Right lobe of liver (tissue), 6 donors: ENCODE measurements at regions not wholly inside any gene's neighbourhood (a gene's known extent, or its start where the extent isn't known, plus 50 kb on each side); places are given as distances from the start of the nearest gene placed in this dataset.
"Not testable (repeated sequence)": the region's sequence is repeated elsewhere in the genome, so short reads cannot be mapped to it uniquely, and the experiment has no call there.

ENCODE experiments used
- ATAC-seq, 4 donors: fragments of 200-7000 bp; cut with Tn5 transposase; one replicate each; pipeline ENCODE4 v1.9.1; 2020; ENCODE audit warnings: mild to moderate bottlenecking in 4 of 4, moderate library complexity in 4 of 4
- DNase-seq, 3 donors: peaks; one replicate each; pipeline ENCODE4 v3.0.0-alpha.2; 2020
- H3K27ac ChIP-seq, 3 donors: fragments of 200-600 bp; one replicate each; pipeline ENCODE4 v1.8.0; 2022
- H3K27me3 ChIP-seq, 2 donors: fragments of 200-600 bp; one replicate each; pipeline ENCODE4 v1.8.0; 2022
- H3K36me3 ChIP-seq, 4 donors: fragments of 200-600 bp; sonication (generic) in 1 of 4; one replicate each; pipeline versions ENCODE4 v1.5.1 to v1.8.0; 2017 to 2022; ENCODE audit warnings: control low read depth in 1 of 4
- H3K4me1 ChIP-seq, 4 donors: fragments of 200-600 bp; sonication (generic) in 1 of 4; one replicate each; pipeline versions ENCODE4 v1.5.1 to v1.8.0; 2017 to 2022; ENCODE audit warnings: control low read depth in 1 of 4
- H3K4me3 ChIP-seq, 3 donors: fragments of 200-600 bp; one replicate each; pipeline ENCODE4 v1.8.0; 2022
- H3K9me3 ChIP-seq, 4 donors: fragments of 200-600 bp; sonication (generic) in 1 of 4; one replicate each; pipeline versions ENCODE4 v1.5.1 to v1.8.0; 2017 to 2022; ENCODE audit warnings: control low read depth in 1 of 4
- WGBS: methylation state at CpG from one replicate; pipeline ENCODE4 v1.1.6; 2018; ENCODE audit warnings: low coverage, low lambda C conversion rate; ENCODE audit not compliant: insufficient coverage; ENCODE audit errors: missing lambda C conversion rate; 5-methylcytosine and 5-hydroxymethylcytosine counted together
- intact Hi-C, 2 donors: fragments of 100-400 bp; cut with DNase I; formaldehyde crosslinking; loops; one replicate each; pipeline versions ENCODE4 v1.11.2 to v1.14.1; 2022
- donor health status: DM: no; HTN: yes; CAD: no.
- donor health status: DM: no; HTN: no; CAD: no.
- donor health status: DM: no; HTN: no; CAD: no.
- donor health status: DM: no; HTN: yes; CAD: no.
- donor health status: DM: no; HTN: yes; CAD: no.

DNA sequence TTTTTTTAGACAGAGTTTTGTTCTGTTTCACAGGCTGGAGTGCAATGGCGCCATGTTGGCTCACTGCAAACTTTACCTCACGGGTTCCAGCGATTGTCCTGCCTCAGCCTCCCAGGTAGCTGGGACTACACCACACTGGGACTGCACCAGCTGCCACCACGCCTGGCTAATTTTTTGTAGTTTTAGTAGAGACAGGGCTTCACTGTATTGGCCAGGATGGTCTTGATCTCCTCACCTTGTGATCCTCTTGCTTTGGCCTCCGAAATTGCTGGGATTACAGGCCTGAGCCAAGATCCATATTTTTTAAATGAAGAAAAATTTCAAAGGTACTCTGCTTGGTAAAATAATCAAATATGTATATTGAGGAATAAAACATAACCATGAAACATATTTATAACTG is 195.8 kb upstream of the TPTE start:
- H3K4me1 ChIP-seq, intact Hi-C loops, H3K27ac ChIP-seq, H3K9me3 ChIP-seq, H3K36me3 ChIP-seq, H3K4me3 ChIP-seq, H3K27me3 ChIP-seq: not testable (repeated sequence)
- ATAC-seq (peak in 1 of 4 donors; percentile 84), DNase-seq (peak in 1 of 3 donors; percentile 87)
- WGBS: 71% methylated on average over 5 of the region's 5 CpGs

DNA sequence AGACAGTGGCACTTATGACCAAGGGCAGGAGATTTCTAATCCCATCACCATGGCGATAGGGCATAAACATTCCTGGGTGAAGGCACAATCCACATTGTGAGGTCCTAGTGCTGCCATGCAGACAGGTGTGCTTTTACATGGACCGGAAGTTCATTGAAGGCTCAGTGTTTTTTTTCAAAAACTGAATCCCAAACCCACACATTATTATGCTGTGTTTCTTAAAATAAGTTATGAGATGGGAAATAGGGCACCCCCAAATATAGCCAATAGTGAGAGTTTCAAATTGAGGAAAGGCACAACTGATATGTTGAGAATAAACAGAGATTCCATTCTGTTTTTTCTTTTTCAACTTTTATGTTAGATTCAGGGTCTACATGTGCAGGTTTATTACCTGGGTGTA is 195.2 kb upstream of the TPTE start:
- 72% methylated on average over 2 of the region's 2 CpGs for WGBS
- H3K4me3 ChIP-seq, DNase-seq, intact Hi-C loops, H3K27me3 ChIP-seq, H3K9me3 ChIP-seq, H3K4me1 ChIP-seq, H3K27ac ChIP-seq, H3K36me3 ChIP-seq: not testable (repeated sequence)
- peak in 1 of 4 donors; percentile 37 for ATAC-seq

DNA sequence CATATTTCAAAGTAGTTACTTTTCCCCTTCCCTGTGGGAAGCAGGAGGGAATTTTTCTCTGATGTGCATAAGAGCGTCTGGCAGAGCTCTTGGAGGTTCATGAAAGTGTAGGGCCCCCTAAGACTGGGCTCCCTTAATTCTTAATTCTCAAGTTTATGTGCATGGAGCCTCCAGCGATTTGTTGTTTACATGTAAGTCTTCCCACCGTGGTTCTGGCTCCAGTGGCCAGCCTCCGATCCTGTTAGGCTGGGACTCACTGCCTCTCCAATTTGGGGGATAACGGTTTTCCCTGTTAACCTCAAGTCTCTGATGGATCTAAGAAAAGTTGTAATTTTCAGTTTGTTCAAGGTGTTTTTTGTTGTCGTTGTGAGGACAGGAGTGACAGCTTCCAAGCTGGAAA is 192.7 kb upstream of the TPTE start:
- DNase-seq (peak in 1 of 3 donors; percentile 57), ATAC-seq (peak in 1 of 4 donors; percentile 2)
- H3K27me3 ChIP-seq, H3K4me1 ChIP-seq, H3K27ac ChIP-seq, H3K36me3 ChIP-seq, H3K4me3 ChIP-seq, intact Hi-C loops: not testable (repeated sequence)
- H3K9me3 ChIP-seq: peaks cover 0 to 13% (median 2%) of the 10 kb centered on the region in 4 donors
- WGBS: 36% methylated on average over 6 of the region's 6 CpGs

DNA sequence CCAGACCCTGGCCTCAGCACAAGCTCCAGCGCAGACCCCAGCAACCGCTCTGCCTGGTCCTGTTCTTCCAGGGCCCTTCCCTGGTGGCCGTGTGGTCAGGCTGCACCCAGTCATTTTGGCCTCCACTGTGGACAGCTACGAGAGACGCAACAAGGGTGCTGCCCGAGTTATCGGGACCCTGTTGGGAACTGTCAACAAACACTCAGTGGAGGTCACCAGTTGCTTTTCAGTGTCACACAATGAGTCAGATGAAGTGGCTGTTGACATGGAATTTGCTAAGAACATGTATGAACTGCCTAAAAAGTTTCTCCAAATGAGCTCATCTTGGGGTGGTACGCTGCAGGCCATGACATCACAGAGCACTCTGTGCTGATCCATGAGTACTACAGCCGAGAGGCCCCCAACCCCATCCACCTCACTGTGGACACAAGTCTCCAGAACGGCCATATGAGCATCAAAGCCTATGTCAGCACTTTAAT is 190.7 kb upstream of the TPTE start:
- DNase-seq (peak in 2 of 3 donors; percentile 58 to 72), ATAC-seq (peak; percentile 8 to 59 (median 32))
- intact Hi-C loops, H3K36me3 ChIP-seq, H3K4me1 ChIP-seq, H3K4me3 ChIP-seq, H3K27me3 ChIP-seq, H3K27ac ChIP-seq: not testable (repeated sequence)
- H3K9me3 ChIP-seq: peaks cover 0 to 10% (median under 1%) of the 10 kb centered on the region in 4 donors
- 57% methylated on average over 10 of the region's 10 CpGs for WGBS

DNA sequence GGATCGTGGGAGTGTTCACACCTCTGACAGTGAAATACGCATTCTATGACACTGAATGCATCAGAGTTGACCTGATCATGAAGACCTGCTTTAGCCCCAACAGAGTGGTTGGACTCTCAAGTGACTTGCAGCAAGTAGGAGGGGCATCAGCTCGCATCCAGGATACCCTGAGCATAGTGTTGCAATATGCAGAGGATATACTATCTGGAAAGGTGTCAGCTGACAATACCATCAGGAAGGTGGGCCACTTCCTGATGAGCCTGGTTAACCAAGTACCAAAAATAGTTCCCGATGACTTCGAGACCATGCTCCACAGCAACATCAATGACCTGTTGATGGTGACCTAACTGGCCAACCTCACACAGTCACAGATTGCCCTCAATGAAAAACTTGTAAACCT is 190.2 kb upstream of the TPTE start:
- peak; percentile 15 to 37 (median 22) for ATAC-seq
- H3K27ac ChIP-seq, intact Hi-C loops, DNase-seq, H3K27me3 ChIP-seq, H3K36me3 ChIP-seq, H3K4me1 ChIP-seq, H3K4me3 ChIP-seq: not testable (repeated sequence)
- WGBS: 51% methylated on average over 5 of the region's 5 CpGs
- peaks cover 0 to 10% (median 0%) of the 10 kb centered on the region in 4 donors for H3K9me3 ChIP-seq

DNA sequence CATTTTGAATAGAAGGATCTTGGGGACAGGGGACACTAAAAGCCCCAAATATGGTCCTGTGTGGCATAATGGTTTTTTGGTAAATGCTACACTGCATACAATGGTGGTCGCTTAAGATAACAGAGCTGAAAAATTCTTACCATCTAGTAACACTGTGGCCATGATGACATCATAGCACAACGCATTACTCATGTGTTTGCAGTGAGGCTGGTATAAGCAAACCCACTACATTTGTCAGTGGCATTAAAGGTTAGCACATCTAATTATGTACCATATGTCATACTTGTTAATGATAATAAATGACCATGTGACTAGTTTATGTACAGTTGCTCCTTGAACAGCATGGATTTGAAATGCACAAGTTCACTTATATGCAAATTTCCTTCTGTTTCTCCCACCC is 188.4 kb upstream of the TPTE start:
- DNase-seq, intact Hi-C loops, H3K27ac ChIP-seq, H3K36me3 ChIP-seq, H3K4me1 ChIP-seq, H3K4me3 ChIP-seq, H3K27me3 ChIP-seq: not testable (repeated sequence)
- peaks cover 0 to 10% (median 0%) of the 10 kb centered on the region in 4 donors for H3K9me3 ChIP-seq
- ATAC-seq: peak in 1 of 4 donors; percentile 10
- WGBS: 50% methylated on average over 1 of the region's 2 CpGs

DNA sequence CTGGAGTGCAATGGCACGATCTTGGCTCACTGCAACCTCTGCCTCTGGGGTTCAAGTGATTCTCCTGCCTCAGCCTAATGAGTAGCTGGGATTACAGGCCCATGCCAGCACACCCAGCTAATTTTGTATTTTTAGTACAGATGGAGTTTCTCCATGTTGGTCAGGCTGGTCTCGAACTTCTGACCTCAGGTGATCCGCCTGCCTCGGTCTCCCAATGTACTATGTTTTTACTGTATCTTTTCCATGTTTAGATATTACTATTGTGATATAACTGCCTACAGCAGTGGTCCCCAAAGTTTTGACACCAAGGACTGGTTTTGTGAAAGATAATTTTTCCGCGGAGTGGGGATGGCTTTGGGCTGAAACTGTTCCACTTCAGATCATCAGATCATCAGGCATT is 187.0 kb upstream of the TPTE start:
- H3K4me3 ChIP-seq, H3K4me1 ChIP-seq, H3K27ac ChIP-seq, H3K36me3 ChIP-seq, intact Hi-C loops, DNase-seq, H3K27me3 ChIP-seq, ATAC-seq: not testable (repeated sequence)
- peaks cover 0 to 10% (median 0%) of the 10 kb centered on the region in 4 donors for H3K9me3 ChIP-seq
- 60% methylated on average over 6 of the region's 6 CpGs for WGBS

DNA sequence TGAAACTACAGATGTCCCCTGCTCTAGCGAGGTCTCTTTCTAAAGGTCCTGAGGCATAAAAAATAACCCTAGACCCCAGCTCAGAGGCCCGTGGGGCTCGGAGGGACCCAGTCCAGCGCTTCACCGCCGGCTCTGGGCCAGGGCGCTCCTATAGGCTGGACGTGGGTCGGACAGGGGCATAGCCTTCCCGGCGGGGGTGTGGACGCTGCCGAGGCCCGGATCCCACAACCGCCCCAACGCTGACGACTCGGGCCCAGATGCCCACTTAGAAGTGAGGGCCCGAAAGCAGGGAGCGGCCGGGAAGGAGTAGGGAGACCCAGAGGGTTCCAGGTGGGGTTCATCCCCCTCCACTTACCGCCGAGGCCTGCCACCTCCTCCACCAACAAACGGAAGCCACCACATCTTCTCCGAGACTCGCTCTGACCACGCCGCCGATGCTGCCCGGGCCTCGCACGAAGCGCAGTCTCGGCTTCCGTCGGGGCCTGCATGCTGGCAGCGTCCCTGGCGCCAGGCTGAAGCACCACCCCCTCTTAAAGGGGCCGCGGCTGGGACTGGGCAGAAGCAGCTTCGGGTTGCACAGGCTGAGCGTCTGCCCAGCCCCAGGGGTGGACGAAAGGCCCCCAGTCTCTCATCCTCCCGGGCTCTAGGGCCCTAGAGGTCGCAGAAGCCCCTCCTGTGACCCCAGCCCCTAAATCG is 179.0 kb upstream of the TPTE start:
- DNase-seq (peak in 1 of 3 donors; percentile 58), ATAC-seq (peak in 3 of 4 donors; percentile 23 to 39 (median 35))
- intact Hi-C loops, H3K9me3 ChIP-seq, H3K4me3 ChIP-seq, H3K4me1 ChIP-seq, H3K36me3 ChIP-seq, H3K27me3 ChIP-seq, H3K27ac ChIP-seq: not testable (repeated sequence)
- WGBS: 70% methylated on average over 26 of the region's 46 CpGs

DNA sequence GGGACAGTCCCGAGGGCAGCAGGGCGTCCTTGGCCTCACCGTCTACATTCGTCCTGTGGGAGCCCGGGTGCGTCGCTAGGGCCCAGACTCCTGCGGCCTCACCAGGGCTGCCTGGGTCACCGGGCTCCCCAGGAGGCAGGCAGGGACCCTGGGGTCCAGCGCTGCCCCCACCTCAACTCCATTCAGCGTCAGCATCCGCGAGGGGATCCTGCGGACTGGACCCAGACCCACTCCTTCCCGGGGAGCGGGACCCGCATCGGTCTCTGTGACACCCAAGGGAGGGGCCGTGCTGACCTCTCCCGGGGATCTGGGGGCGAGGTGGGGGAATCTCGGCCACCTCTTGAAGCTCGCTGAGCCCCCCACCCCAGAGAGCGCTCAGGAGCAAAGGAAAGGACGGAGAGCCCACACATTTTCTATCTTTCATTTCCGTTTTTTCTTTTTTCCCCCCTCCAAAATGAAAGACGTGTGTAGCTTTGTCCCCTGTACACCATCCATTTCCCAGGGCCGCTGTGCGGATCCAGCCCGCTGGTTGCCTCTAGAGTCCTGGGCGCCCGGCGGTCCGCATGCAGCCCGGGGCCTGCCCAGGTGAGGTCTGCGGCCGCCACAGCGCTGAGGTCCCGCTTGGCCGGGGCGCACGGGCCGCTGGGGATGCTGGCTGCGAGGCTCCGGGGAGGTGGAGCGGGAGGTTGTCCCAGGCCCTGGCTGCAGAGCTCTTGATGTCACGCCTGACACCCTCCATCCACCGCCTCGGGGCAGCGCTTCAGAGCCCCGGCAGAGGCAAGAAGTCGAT is 178.0 kb upstream of the TPTE start:
- intact Hi-C loops, H3K4me3 ChIP-seq, H3K4me1 ChIP-seq, H3K27ac ChIP-seq, H3K27me3 ChIP-seq, H3K9me3 ChIP-seq, H3K36me3 ChIP-seq: not testable (repeated sequence)
- WGBS: 70% methylated on average over 35 of the region's 52 CpGs
- peak in 2 of 3 donors; percentile 64 to 72 for DNase-seq
- ATAC-seq: peak in 1 of 4 donors; percentile 25

DNA sequence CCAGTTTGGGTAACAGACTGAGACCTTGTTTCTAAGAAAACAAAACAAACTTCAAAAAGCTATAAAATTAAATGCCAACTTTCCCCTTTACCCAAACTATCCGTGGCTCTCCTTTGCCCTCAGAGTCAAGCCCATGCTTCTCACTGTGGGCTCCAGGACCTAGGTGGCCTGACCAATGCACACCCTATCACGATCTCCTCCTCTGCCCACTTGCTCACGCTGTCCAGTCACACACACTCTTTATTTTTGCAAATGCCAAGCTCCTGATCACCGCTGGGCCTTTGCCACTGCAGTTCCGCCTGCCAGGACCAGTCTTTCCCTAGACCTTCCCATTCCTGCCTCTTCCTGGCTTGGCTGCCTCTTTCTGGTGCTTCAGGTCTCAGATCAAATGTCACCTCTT is 177.1 kb upstream of the TPTE start:
- H3K27me3 ChIP-seq, H3K4me1 ChIP-seq, DNase-seq, H3K36me3 ChIP-seq, H3K27ac ChIP-seq, H3K4me3 ChIP-seq, intact Hi-C loops, H3K9me3 ChIP-seq: not testable (repeated sequence)
- ATAC-seq: peak in 2 of 4 donors; percentile 2 to 8
- 22% methylated on average over 5 of the region's 5 CpGs for WGBS

DNA sequence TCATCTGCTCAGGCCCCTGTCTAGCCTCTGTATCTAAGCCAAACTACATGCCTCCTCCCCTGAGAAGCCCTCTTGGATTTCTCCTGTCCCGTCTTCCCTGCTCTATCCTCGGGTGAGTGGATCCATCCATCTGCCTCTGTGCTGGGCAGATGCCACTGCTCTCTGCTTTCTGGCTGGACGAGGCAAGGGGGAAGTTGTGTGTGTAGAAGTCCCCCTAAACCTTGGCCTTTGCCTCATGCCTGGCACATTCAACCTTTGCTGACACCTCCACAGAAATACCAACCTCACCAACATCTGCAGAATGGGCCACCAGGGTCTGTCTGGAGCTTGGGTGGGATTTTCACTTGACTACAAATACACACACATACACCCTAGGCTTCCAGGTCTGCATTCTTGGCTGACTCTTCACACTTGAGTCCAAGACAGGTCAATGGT is 176.2 kb upstream of the TPTE start:
- H3K27me3 ChIP-seq, H3K4me3 ChIP-seq, DNase-seq, H3K27ac ChIP-seq, H3K4me1 ChIP-seq, H3K9me3 ChIP-seq, intact Hi-C loops, H3K36me3 ChIP-seq: not testable (repeated sequence)
- WGBS: 31% methylated on average over 3 of the region's 3 CpGs
- peak in 2 of 4 donors; percentile 1 to 6 for ATAC-seq
